ENCODE measurements at regions not wholly inside any gene's neighbourhood (a gene's known extent, or its start where the extent isn't known, plus 50 kb on each side); places are given as distances from the start of the nearest gene placed in this dataset.
"Not testable (repeated sequence)": the region's sequence is repeated elsewhere in the genome, so short reads cannot be mapped to it uniquely, and the experiment has no call there.

DNA sequence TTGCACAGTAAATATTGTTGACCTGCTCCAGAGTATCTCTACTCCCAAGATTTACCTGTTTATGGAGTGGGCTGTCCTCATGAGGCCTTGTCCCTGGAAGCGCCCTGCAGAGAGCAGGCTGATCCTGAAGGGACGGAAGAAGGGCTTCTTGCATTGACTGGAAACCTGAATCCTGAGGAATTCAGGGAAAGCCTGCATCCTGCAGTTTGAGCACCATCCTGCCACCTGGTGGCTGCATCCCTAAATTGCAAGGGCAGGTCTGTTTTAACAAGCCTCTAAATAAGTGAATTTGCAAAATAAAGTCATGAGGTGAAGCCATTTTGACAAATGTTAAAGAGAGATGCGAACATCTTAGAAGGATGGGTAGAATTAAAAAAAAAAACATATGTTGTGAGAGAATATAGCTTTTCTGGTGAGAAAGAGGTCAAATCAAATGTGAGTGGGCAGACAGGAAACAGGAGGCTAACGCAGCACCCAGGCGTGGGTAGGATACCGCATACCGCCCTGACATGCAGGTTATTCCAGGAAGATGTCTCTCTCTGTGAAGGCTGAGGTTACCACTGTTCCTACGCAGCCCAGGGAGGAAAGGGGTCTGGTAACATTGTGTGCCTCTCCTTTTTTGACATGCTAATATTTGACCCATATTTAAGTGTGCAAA, 754.9 kb downstream of the RNF144A start:
- DNase-seq (ENCODE audit: low read depth, low spot score), result peak; percentile 72

DNA sequence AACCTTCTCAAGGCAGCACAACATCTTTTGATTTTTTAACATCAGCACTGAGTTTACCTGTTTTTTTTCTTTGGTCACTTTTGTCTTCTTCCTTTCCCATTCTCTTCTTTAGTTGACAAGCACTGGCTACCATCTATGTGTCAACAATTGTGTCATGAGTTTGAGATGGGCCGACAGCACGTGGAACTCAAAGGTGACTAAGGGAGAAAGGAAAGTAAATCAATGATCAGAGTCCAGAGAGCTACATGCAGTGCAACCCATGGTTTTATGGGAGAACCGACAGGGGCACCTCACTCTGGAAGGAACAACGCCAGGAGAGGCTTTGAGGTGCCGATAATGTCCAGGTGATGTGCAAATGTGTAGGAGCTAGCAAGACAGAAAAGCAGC, 755.5 kb downstream of the RNF144A start:
- no peak for DNase-seq (ENCODE audit: low read depth, low spot score)

DNA sequence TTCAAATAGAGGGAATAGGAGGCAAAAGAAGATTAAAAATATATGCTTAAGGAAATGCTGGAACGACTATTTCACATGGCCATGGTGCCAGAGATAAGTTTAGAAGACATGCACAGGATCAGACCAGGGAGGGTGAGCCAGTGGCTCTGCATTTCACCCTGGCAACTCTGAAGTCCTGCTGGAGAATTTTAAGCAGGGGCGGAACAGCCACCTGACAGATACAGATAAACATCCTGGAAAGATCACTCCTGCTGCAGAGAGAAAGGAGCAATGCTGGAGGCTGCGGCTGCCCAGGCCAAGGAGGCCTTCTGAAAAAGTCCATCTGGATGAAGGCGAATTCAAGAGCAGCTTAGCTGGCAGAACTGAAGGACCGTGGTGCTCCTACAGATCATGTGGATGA, 755.9 kb downstream of the RNF144A start:
- DNase-seq (ENCODE audit: low read depth, low spot score), result no peak

DNA sequence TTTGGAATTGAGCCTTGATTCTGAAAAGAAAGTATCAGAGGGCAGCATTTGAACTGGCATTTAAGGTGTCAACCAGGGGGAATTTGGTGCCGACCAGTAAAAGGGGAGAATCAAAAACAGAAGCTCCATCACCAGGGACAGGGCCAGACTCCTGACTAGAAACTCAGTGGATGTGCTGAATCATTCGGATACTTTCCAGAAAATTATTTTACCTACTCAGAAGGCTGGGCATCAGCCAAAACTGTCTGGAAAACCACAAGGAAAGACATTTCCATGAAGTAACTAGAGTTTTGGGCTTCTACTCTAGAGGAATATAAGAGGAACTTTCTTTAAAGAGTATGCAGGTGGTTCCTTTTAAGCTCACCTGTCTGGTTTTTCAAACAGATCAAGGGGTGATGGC, 756.6 kb downstream of the RNF144A start:
- peak; percentile 42 for DNase-seq (ENCODE audit: low read depth, low spot score)

DNA sequence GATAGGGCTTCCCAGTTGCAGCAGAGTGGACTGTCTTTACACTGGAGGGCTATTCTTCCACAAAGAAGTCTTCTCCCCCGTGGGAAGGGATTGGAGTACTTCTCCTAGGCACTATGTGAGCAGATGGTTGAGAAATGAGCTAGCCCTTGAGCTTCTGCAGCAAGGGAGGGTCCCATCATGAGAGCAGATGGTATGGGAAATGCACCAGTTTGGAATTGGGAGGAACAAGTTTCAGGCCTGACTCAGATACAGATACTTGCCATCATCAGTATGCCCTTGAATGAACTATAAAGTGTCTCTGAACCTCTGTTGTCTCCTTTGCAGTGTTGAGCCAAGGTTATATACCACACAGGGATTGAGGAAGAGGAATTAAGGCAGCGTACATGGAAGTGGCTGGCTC, 757.4 kb downstream of the RNF144A start:
- DNase-seq (ENCODE audit: low read depth, low spot score), result no peak

DNA sequence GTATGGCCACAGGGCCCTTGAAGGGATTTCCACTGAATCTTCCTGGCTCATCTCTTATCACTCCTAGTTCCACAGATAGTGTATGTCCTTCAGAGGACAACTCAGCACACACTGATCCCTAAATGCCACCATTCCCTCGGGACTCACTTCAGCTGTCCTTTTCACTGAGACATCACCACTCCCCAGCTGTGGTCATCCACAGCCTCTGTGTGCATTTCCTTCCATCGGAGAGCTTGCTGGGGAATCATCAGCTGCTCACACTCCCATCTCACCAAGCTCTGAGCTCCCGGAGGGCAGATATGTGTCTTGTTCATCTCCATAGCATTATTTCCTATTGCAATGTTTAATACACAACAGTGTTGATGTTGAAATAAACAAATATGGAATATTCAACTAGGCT, 759.5 kb downstream of the RNF144A start:
- no peak for DNase-seq (ENCODE audit: low read depth, low spot score)

DNA sequence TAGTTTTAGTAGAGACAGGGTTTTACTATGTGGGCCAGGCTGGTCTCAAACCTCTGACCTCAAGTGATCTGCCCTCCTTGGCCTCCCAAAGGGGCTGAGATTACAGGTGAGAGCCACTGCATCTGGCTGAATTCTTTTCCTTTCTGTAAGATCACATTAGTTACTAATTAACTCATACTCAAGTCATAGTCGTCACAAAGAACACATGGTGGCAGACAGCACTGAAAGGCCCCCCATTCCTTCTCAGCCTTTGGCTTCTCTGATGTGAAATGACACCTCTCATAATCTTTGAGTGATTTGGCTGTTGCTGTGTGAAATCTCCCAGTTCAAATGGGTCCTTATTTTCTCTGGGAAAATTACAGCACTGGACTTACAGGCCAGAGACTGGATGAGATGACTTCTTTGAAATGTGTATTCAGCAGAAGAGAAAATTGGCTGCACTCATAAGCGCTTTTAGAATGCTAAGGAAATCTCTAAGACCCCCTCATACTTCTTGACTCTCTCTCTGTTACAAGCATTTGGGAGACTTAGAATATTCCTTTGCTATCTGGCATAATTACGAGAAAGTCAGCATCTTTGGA, 764.8 kb downstream of the RNF144A start:
- DNase-seq (ENCODE audit: low read depth, low spot score), result no peak

DNA sequence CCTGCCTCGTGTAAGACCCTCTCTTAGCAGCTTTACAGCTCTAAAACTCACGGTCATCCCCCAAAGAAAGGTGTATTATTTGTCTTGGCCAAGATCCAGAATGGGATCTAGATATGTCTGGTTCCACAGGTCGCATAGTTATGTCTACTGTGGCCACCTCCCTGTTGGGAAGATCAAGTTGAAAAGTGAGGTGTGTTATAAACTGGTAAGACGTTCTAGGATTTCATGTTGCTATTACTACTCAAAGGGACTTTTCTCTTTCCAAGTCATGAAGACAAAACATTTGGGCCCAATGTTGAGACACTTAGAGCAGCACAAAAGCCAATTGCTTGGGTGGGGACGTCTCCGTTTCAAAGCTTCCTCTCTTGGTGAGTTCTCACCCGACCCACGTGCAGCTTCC, 766.0 kb downstream of the RNF144A start:
- no peak for DNase-seq (ENCODE audit: low read depth, low spot score)

DNA sequence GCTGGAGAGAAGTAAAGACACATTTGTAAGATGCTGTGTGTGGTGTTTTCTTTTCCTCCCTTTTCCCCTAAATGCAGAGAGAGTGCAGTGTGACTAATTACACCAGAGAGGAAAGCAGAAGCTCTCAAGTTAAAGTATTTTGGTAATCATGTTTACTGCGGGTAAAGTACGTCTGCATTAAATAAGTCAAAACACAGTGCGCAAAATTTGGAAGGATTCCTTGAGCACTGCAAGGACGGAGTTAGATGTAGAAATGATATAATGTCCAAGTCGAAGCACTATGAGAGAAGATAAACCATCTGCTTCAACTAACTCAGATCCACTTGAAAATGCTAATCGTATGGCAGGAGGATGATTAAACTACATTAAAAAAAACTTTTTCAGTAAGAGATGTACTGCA, 766.5 kb downstream of the RNF144A start:
- no peak for DNase-seq (ENCODE audit: low read depth, low spot score)

DNA sequence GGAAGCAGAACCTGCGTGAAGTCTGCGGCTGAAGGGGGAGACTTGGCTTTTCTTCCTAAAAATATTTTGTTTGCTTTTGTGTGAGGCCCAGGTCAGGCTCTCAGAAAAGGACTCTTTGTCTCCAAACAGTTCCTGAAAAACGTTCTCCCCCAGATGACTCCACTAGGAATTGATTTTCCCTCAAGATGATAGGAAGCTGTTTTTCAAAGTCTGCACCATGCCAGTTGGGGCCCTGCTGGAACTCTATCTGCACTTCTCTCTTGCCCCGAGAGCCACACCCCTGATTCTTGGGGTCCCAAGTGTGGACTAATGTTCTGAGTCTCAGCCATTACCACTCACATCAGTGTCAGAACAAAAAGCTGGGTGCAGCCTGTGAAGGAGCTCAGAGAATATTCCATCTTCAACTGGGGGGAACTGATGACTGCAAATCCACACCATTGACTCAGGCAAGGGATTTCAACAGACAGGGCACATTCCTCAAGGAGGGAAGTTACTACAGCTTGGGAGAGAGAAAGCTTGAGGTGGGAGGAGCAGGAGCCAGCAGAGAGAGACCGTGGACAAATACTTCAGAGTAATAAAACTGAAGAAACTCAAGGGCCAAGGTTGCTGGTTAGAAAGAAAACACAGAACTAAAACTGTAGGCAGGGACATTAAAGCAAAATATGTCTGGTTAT, 768.3 kb downstream of the RNF144A start:
- DNase-seq (ENCODE audit: low read depth, low spot score), result peak; percentile 18

DNA sequence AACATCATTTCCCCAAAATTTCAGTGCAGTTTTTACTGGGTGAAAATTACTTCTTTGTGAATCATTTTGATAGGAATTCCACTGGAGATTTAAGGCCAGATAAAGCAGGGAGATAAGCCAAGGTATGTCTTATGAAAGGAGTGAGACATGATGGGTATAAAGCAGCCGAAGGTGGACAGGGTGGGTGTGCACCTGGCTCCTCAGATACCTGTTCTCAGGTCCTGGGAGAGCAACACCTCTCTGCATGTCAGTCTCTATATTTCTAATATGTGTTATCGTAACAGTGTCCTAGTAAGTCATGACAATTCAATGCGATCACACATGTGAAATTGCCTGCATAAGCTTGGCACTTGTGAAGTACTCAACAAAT, 768.8 kb downstream of the RNF144A start:
- no peak for DNase-seq (ENCODE audit: low read depth, low spot score)

DNA sequence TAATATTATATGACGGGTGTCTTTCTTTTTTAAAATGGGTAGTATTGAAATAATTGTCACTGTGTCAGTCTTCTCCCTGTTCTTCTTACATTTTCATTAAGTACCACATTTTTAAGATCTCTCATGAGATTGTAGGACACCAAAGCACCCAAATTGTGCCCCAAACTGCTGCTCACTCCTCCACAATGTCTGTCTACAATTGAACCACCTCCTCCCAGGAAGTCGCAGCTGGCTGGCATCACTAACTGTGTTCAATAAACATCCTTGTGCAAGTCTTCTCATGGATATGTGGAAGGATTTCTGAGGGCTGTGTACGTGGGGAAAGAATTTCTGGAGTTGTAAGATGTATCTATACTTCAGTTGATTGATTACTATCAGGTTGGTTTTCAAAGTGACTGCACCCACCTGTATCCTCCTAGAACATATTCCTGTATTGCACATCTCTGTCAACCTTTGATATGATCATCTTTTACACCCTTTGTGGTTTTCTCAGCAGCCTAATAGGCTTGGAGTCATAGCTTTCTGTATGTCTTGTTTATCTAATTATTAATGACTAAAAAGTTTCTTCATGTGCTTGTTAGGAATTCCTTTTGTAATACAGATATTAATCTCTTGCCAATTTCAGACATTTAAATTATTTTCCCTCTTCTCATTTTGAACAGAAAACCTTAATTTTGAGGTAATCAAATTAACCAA, 774.9 kb downstream of the RNF144A start:
- no peak for DNase-seq (ENCODE audit: low read depth, low spot score)

DNA sequence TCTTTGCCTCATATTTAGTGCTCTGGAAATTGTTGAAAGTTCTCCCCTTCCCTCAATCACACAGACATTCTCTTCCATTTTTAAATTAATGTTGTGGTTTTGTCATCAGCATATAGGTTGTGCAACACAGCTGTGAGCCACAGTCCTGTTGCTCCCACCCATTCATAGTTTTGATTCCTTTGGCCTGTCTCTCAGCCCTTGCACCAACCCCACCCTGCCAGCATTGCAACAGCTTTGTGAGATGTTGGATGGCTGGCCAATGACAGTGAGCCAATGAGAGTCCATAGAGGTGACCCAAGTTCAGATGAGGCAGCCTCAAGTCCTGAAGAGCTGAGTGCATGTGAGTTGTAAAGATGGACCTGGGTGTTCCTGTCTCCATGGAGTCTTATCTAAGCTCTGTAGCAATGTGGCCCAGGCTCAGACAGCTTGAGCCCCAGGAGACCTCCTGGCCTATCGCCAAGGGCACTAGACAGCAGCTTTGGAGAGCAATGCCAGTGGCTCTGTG, 775.5 kb downstream of the RNF144A start:
- DNase-seq (ENCODE audit: low read depth, low spot score), result peak; percentile 7

DNA sequence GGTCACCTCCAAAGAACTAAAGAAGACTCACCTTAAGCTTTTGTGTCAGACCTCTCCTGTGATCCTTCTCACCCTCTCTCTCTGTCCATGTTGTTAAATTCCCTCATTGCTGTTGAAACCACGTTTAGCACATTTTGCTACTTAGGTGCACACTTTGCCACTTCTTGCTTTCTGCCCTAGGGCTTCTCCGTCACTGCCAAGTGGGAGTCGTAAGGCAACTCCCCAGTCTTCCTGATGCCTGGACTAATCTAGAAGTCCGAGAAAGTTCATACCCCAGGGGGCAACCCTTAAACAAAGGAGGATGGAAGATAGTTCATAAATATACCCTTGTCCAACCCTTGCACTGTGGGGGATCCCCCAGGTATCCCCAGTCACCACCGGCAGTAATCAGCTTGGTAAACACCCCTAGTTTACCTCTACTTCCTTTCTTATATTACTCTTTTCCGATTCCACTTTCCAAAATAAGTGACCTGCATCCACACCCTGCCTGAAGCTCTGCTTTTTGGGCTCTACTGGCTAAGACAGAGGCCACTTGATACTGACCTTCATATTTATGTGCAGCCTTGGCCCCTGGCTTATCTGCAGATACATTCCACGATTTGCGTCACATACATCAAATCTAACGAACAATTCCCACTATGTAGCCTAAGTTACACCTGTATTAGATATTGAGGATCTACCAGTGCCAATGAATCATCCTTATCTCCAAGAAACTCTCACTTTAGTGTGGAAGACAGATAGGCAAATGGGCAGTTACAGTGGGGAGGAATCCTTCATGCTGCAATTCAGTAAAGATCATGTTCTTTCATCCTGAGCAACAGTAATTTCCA, 776.2 kb downstream of the RNF144A start:
- no peak for DNase-seq (ENCODE audit: low read depth, low spot score)

DNA sequence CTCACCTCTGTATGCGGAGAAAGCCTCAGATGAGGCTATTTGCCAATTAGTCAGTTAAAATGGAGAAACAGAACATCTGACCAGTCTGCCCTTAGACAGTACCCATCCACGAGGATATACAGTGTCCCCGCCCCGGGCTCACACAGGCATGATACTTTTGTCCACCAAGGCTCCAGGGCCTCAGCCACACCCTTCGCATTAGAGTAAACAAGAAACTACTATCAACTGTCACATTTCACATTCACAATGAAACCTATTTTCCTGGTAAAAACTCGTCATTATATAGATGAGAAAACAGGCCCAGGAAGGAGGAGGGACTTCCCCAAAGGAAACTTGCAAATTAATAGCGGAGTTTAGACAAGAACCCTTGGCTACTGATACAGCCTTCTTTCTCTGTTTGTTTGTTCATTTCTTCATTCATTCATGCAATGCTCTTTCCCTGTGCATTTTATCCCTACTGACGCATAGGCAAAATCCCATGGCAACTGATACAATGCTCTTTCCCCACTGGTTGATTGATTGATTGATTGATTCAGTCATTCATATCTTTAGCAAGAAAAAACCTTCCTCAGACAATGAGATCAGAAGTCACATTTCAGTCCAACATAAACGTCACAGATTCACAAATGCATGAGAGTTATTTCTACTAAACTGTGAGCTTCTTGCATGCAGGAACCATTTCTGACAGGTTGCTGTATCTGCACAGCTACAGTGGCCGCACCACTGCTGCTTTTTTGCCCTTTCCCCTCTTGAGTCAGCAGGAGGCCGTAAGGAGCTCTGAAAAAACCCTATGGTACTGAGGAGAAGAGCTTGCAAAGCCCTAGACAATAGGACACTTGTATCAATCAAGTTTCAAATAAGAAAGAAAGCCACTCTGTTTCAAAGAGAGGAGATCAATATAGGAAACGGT, 777.1 kb downstream of the RNF144A start:
- no peak for DNase-seq (ENCODE audit: low read depth, low spot score)

DNA sequence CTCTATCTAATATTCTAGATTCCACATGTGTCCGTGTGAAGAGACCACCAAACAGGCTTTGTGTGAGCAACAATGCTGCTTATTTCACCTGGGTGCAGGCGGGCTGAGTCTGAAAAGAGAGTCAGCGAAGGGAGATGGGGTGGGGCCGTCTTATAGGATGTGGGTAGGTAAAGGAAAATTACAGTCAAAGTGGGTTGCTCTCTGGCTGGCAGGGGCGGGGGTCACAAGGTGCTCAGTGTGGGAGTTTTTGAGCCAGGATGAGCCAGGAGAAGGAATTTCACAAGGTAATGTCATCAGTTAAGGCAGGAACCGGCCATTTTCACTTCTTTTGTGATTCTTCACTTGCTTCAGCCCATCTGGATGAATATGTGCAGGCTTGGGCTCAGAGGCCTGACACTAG, 779.3 kb downstream of the RNF144A start:
- not testable (repeated sequence) for DNase-seq (ENCODE audit: low read depth, low spot score)

DNA sequence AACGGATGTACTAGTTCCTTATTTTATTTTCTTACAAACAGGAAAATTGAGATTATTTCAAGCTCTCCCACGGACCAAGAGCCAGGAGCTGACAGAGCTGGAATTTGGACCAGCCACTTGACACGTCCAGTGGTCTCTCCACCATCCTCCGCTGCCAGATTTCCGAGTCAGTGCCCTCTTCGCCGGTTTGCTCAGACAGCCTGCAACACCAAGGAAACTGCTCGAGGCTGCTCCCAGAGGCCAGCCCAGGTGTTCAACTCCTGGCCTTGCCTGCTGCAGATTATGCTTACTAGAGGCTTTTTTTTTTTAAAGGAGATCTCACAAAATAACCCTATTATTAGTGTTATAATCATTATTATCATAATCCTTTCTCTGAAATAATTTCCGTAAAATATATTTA, 779.8 kb downstream of the RNF144A start:
- no peak for DNase-seq (ENCODE audit: low read depth, low spot score)

DNA sequence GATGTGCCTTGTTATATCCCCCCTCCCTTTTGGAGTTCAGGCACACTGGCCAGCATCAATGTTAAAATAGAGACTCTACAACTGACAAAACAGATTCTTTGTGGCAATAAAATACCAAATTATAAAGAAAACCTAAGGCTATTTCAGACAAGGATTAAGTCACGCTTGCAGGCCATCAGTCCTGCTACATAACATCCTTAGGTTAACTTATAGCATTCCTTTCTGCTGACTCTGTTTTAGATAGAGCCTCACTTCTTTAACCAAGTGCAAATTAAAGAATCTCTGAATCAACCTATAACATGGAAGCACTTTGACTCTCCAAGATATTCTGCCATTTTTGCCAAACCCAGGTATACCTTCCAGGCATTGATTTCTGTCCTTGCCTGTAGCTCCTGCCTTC, 784.6 kb downstream of the RNF144A start:
- DNase-seq (ENCODE audit: low read depth, low spot score), result no peak

DNA sequence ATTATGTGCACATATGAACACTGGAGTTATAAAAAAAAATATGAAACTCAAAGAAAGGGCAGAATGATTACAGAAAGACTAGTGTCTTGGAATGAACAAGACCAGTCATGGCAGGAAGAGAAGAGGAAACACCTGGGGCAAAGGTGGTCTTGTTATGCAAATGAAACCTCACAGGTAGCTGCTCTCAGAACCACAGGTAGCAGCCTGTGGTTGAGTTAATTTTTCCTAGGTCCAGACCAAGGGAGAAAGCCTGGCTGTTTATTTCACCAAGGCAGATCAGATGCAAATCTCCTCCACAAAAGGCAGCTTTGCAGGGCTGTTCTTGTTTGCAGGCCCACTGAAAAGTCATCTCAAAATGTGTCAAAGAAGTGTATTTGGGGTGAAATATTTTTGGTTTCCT, 785.8 kb downstream of the RNF144A start:
- DNase-seq (ENCODE audit: low read depth, low spot score), result no peak

DNA sequence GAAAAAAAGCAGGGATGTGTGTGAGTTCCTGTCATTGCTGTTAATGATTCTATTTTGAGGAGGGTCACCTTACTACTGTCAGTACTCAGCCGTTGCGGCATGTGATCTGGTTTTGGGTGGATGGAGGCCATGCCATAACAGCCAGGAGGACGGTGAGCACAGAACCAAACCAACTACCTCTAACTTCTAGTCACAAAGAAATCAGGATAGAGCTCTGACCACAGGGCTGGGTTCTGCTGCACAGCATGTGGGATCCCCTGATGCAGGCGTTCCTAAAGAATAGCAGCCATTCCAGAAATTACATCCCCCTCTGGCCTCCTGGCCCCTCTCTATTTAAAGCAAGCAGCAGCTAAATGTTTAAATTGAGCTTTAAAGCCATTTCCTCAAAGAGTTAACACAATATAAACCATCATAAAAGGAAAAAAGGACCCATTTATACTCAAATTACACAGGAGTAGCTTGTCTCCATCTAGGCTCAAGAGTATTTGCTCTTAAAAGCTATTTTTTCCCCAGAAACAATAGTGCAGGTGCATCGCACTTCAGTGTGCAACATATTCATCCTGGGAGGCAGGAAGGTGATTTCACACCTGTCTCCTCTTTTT, 786.4 kb downstream of the RNF144A start:
- DNase-seq (ENCODE audit: low read depth, low spot score), result no peak

All from astrocyte of the hippocampus (primary cell).